Dermis blood vessel endothelial cell (primary cell): ENCODE measurements at regions not wholly inside any gene's neighbourhood (a gene's known extent, or its start where the extent isn't known, plus 50 kb on each side); places are given as distances from the start of the nearest gene placed in this dataset.
"Not testable (repeated sequence)": the region's sequence is repeated elsewhere in the genome, so short reads cannot be mapped to it uniquely, and the experiment has no call there.

Experiments used
- DNase-seq: peaks from one replicate; pipeline ENCODE4 v3.0.0; 2010

GRCh38 chr17:31675392-31675791 lies 183.7 kb downstream of the COPRS start:
- not testable (repeated sequence) for DNase-seq

GRCh38 chr17:31674717-31675349 lies 184.2 kb downstream of the COPRS start:
- no peak for DNase-seq

- DNase-seq = no peak
These were observed 184.7 kb downstream of the COPRS start for GRCh38 chr17:31674305-31674704.

- no peak for DNase-seq
These were observed 186.0 kb downstream of the COPRS start for GRCh38 chr17:31673076-31673475.

- no peak for DNase-seq
These were observed 186.8 kb downstream of the COPRS start for GRCh38 chr17:31672161-31672819.

GRCh38 chr17:31663576-31663975 lies 195.5 kb downstream of the COPRS start:
- peak; percentile 31 for DNase-seq

GRCh38 chr17:31660684-31661083 lies 198.4 kb downstream of the COPRS start:
- no peak for DNase-seq

GRCh38 chr17:31657876-31658275 lies 201.2 kb downstream of the COPRS start:
- no peak for DNase-seq

GRCh38 chr17:31654936-31655335 lies 204.1 kb downstream of the COPRS start:
- no peak for DNase-seq

GRCh38 chr17:31653691-31654090 lies 205.4 kb downstream of the COPRS start:
- DNase-seq = peak; percentile 15

GRCh38 chr17:31650756-31651520 lies 208.1 kb downstream of the COPRS start:
- no peak for DNase-seq

- no peak for DNase-seq
These were observed 209.7 kb downstream of the COPRS start for GRCh38 chr17:31649302-31649701.

- no peak for DNase-seq
These were observed 211.4 kb downstream of the COPRS start for GRCh38 chr17:31647661-31648060.

- DNase-seq = no peak
These were observed 212.4 kb downstream of the COPRS start for GRCh38 chr17:31646642-31647041.

GRCh38 chr17:31645351-31645750 lies 213.7 kb downstream of the COPRS start:
- DNase-seq = peak; percentile 4

- DNase-seq = no peak
These were observed 227.3 kb downstream of the COPRS start for GRCh38 chr17:31631766-31632165.

GRCh38 chr17:31630866-31631265 lies 228.2 kb downstream of the COPRS start:
- DNase-seq = not testable (repeated sequence)

GRCh38 chr17:31629696-31630470 lies 229.2 kb downstream of the COPRS start:
- no peak for DNase-seq

GRCh38 chr17:31627960-31628359 lies 231.1 kb downstream of the COPRS start:
- DNase-seq = no peak

GRCh38 chr17:31623990-31624389 lies 232.5 kb downstream of the RAB11FIP4 start:
- DNase-seq = no peak

GRCh38 chr17:31622500-31622899 lies 231.0 kb downstream of the RAB11FIP4 start:
- no peak for DNase-seq

GRCh38 chr17:31621566-31621965 lies 230.1 kb downstream of the RAB11FIP4 start:
- DNase-seq = no peak

- not testable (repeated sequence) for DNase-seq
These were observed 219.6 kb downstream of the RAB11FIP4 start for GRCh38 chr17:31611053-31611452.
